Stimulated activated naive CD4-positive, alpha-beta T cell treated with Interleukin-2 at 50 U/mL for 16 hours (primary cell): ENCODE measurements at regions not wholly inside any gene's neighbourhood (a gene's known extent, or its start where the extent isn't known, plus 50 kb on each side); places are given as distances from the start of the nearest gene placed in this dataset.
"Not testable (repeated sequence)": the region's sequence is repeated elsewhere in the genome, so short reads cannot be mapped to it uniquely, and the experiment has no call there.

Experiments used
- DNase-seq: peaks from one replicate; lab custom pipeline; 2025; lab: John Stamatoyannopoulos, UW

- no peak for DNase-seq
Observed at GRCh38 chr7:136325578-136325977, 348.4 kb upstream of the MTPN start.

DNA sequence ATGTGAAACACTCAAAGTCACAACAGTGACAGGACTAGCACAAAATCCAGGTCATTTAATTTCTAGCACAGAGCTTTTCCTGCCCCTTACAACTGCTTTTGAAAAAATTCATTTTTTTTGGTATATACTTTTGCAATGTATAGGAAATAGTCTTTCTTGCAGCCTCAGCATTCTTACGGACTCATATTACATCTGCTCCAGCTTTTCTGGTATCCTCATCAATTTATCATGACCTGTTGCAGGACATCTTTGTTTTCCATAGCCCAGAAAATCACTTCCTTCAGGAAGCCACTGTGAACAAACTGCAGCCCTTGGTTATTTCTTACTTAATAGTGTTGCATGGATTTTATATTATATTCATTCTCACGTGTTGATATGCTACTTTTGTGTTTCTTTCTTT lies 347.9 kb upstream of the MTPN start:
- no peak for DNase-seq

GRCh38 chr7:136324073-136324704 lies 347.0 kb upstream of the MTPN start:
- DNase-seq, result no peak

- DNase-seq, result no peak
Observed at GRCh38 chr7:136312592-136312991, 335.4 kb upstream of the MTPN start.

DNA sequence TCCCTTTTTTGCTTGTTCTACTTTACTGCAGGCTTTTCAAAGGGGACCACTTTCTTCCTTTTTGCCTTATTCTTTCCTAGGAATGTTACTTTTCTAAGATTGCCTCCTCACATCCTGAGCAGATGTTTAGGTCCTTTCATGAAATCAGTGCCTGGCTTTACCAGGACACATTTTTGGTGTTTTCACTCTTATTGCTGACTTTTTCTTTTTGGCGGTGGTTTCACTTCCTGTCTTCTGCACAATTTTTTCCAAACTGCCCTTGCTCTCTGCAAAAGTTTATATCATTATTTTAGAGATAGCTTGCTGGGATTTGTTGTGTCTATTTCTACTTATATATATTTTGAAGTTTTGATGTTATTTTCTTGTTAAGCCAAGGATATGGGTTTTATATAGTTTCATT lies 332.2 kb upstream of the MTPN start:
- no peak for DNase-seq

DNA sequence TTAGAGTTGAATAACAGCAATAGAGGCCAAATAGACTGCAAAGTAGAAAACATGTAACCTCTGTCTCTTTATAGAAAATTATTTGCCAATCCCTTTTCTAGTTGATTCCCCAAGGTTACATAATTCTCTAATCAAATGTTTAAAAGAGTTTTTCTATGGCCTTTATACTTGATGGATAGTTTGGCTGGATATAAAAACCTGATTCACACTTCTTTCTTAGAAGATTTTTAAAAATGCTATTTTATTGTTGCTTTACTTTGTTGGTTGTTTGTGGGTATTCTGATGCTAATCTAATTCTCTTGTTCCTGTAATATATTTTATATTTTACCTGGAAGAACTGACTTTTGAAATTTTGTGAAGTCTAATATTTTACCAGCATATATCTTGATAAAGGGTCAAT lies 331.1 kb upstream of the MTPN start:
- DNase-seq, result no peak

GRCh38 chr7:136303162-136303561 lies 326.0 kb upstream of the MTPN start:
- no peak for DNase-seq

DNA sequence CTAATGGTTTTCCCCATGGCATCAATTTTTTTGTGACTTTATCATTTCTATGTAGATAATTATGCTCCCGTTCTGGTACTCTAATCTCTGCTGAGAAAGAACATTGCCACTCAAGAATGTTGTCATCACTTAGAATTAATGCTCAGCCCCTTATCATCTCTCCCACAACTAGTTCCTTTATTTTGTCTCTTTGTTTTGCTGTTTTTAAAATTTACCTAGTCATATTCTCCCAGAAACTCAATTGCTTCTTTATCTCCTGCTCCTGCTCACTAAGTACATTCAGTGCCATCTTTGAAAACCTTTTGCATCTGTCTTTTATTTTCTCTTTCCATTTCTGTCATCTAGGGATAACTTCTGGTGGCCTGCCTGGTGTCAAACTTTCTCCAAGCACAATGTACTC lies 324.9 kb upstream of the MTPN start:
- DNase-seq, result no peak

GRCh38 chr7:136294977-136295376 lies 317.8 kb upstream of the MTPN start:
- DNase-seq, result no peak

DNA sequence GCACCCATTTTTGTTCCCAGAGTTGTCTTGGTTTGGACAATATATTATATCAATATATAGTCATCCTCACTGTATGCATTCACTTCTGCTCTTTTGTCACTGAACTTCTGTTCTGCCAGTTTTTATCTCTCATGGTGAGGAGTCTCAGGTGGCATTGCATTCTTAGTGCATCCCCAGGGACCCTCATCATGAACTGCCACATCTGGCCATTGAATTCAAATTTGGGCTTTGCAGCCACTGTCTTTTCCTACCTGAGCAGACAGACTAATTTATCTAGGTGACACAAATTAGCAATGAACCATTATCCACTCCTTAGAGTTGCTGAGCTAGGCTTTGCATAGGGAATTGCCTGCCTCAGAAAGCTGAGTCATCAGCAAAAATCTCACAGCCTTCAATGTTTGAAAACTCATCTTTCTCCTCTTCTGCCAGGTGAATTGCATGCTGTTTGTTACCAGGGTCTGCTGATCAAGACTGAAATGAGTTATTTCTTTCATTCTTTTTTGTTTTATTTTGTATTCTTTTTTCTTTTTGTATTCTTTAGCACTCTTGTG lies 316.8 kb upstream of the MTPN start:
- no peak for DNase-seq

GRCh38 chr7:136293272-136293671 lies 316.1 kb upstream of the MTPN start:
- DNase-seq, result no peak

GRCh38 chr7:136292365-136292764 lies 315.2 kb upstream of the MTPN start:
- no peak for DNase-seq

- no peak for DNase-seq
Observed at GRCh38 chr7:136290351-136290750, 313.2 kb upstream of the MTPN start.

- no peak for DNase-seq
Observed at GRCh38 chr7:136278057-136278456, 300.9 kb upstream of the MTPN start.

DNA sequence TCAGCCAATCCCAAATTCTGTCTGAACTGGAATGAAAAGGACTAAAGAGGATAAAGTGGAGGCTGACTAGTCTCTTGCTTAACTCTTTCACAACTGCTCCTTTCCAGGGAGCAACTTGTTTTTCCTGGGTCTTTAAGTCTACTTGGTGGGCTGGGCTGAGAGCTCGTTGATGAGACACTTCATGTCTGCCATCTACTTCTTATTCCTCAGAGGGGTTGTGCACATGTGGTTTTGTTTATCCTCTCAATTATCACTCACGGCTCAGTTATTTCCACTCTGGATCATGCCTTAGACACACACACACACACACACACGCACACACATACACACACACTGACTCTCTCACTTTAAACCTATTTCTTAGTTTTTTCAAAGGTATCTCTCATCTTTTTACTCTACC lies 298.6 kb upstream of the MTPN start:
- no peak for DNase-seq

DNA sequence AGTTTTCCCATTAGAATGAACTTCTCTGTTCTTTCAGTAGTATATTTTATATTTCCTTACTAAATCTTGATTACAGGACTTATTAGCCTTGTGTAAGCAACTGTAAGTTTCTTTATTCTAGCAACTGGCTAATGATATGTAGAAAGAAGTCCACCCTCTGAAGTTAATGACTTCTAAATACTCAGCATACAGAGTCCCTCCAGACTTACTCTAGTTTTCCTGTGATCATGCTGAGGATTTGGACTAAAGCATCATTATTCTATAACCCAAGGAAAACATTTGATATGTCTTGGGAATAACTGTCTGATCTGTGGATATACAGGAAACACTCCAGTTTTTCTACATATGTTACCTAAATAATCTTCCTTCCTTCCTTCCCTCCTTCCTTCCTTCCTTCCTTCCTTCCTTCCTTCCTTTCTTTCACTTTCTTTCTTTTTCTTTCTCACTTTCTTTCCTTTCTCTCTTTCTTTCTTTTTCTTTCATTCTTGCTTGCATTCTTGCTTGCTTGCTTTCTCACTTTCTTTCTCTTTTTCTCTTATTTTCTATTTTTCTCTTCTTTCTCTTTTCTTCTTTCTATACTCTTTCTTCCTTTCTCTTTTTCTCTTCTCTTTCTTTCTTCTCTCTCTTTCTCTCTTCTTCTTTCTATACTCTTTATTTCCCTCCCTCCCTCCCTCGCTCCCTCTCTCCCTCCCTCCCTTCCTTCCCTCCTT lies 297.6 kb upstream of the MTPN start:
- no peak for DNase-seq

GRCh38 chr7:136272934-136273333 lies 295.8 kb upstream of the MTPN start:
- DNase-seq, result no peak

- no peak for DNase-seq
Observed at GRCh38 chr7:136267822-136268221, 290.7 kb upstream of the MTPN start.

DNA sequence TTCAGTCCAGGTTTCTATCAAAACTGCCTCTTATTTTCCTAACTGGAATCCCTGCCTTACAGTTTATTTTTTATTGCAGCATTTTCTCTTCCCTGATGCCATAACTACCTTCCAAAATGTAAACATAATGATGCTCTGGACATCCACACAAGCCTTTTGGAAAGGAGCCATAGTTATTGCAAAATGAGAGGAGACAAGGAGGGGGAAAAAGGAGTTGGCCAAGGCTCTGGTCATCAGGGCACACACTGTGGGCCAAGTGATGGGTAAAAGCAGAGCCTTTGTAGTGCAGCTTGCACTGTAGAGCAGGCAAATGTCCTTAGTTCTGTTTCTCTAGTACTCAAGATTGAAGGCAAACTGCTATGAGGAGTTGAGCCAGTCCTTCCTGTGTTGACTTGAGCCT lies 289.3 kb upstream of the MTPN start:
- no peak for DNase-seq

DNA sequence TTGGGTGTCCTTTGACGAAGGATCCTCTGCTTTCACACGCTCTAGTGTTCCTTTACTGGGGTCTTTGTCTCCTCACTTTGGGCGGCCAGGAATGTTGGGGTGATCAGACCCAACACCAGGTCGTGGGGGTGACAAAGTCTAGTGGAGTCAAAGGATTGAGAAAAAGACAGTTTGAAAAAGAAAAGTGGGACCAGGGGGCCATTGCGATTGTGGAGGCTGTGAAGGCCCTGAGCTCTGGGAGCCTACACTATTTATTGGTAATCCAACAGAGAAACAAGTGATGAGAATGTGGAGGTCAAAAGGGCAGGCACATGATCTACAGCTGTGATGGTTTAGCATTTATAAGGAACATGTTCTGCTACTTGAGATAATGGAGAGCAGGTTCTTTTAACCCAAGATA lies 287.1 kb upstream of the MTPN start:
- DNase-seq, result not testable (repeated sequence)

DNA sequence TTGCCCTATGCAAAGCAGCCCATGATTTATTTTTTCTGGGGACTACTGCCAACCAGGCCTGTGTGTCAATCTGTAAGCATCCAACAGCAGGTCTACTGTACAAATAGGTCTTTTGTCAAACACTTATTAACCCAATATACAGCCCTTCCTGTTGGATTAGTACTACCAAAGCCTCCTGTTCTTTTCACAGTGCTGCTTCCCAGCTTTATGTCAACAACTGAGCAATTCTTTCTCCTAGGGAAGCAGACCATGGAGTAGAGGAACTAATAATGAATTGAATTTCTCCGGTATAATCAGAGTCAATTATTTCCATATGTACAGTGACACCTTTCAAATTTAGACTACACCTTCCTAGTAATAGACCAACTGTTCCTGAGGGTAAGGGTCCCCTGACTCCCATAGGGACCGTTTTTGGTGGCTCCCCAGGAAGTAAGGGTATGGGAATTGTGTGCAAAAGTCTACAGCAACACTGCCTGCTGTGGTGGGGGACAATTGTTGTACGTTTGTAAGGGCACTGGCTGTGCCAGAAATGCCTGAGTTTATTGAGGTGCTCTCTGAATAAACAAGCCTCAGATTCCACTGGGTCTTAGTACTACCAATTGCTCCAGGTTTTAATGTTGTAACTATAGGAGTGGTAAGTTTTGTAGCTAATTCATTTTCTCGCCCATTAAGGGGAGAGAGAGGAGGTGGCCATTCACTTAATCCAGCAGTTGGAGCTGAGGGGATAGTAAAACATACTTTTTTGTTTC lies 286.1 kb upstream of the MTPN start:
- DNase-seq, result not testable (repeated sequence)

GRCh38 chr7:136260591-136260990 lies 283.4 kb upstream of the MTPN start:
- not testable (repeated sequence) for DNase-seq

DNA sequence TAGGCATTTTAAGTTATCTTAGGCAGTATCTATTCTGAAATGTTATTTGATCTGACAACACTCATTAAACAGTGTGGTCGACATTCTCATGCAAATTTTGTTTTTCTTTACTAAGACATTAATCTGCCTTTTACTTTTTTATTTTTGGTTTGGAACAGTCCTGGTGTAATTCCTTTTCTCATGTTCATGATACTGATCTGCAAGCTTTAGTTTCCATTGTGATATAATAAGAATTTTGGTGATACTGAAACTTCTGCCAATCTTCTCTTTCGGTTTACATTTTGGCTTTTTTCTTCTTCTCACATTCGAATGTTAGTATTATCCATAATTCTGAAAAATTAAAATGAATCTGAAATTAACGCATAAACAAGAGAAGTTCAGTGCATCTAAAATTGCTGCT lies 281.9 kb upstream of the MTPN start:
- no peak for DNase-seq
